CD8-positive, alpha-beta memory T cell (primary cell): ENCODE measurements at regions not wholly inside any gene's neighbourhood (a gene's known extent, or its start where the extent isn't known, plus 50 kb on each side); places are given as distances from the start of the nearest gene placed in this dataset.

Source experiments
- CTCF ChIA-PET: fragments of 350-600 bp; sonication (Branson Sonifier 250); formaldehyde crosslinking; loops from one replicate; lab custom pipeline; 2021; ENCODE audit warnings: antibody characterized with exemption; lab: Charles Lee
- POLR2A ChIA-PET: fragments of 350-600 bp; sonication (Branson Sonifier 250); formaldehyde crosslinking; loops from one replicate; lab custom pipeline; 2021; ENCODE audit warnings: antibody characterized with exemption; lab: Charles Lee
- DNase-seq, 5 donors: peaks; one replicate each; pipeline versions ENCODE4 v3.0.0 to v3.0.0-alpha.2; 2020 to 2022; ENCODE audit warnings: mixed read lengths in 1 of 5
- H3K27ac ChIP-seq: one replicate; pipeline ENCODE4 v1.7.0; 2013; ENCODE audit warnings: low read depth, mild to moderate bottlenecking, low read length, moderate library complexity
- H3K27me3 ChIP-seq: 2 replicates; pipeline ENCODE4 v1.7.0; 2013; ENCODE audit warnings: low read length, mild to moderate bottlenecking; ENCODE audit not compliant: insufficient read depth, poor library complexity, severe bottlenecking
- H3K36me3 ChIP-seq: 2 replicates; pipeline ENCODE4 v1.7.0; 2013; ENCODE audit warnings: mild to moderate bottlenecking, low read length, moderate library complexity; ENCODE audit not compliant: insufficient read depth
- H3K4me1 ChIP-seq: 2 replicates; pipeline ENCODE4 v1.7.0; 2013; ENCODE audit warnings: mild to moderate bottlenecking, low read length, moderate library complexity; ENCODE audit not compliant: insufficient read depth
- H3K4me3 ChIP-seq: 2 replicates; pipeline ENCODE4 v1.7.0; 2013; ENCODE audit warnings: mild to moderate bottlenecking, low read length
- H3K9me3 ChIP-seq: 2 replicates; pipeline ENCODE4 v1.7.0; 2013; ENCODE audit warnings: mild to moderate bottlenecking, low read length
- H3K27ac Mint-ChIP-seq, 8 donors: one replicate each; pipeline ENCODE4 v1.8.0; 2020 to 2021; ENCODE audit warnings: mixed read lengths in 8 of 8, mild to moderate bottlenecking in 6 of 8, inconsistent platforms in 3 of 8, moderate library complexity in 3 of 8
- H3K27me3 Mint-ChIP-seq, 2 donors: one replicate each; pipeline ENCODE4 v1.8.0; 2020 to 2021; ENCODE audit warnings: mixed read lengths in 2 of 2, mild to moderate bottlenecking in 1 of 2, moderate library complexity in 1 of 2
- H3K36me3 Mint-ChIP-seq, 3 donors: one replicate each; pipeline ENCODE4 v1.8.0; 2020 to 2021; ENCODE audit warnings: mixed read lengths in 3 of 3, inconsistent platforms in 1 of 3, mild to moderate bottlenecking in 1 of 3
- H3K4me1 Mint-ChIP-seq, 3 donors: one replicate each; pipeline ENCODE4 v1.8.0; 2020 to 2021; ENCODE audit warnings: mixed read lengths in 3 of 3, inconsistent platforms in 1 of 3, mild to moderate bottlenecking in 1 of 3
- H3K4me3 Mint-ChIP-seq, 7 donors: one replicate each; pipeline ENCODE4 v1.8.0; 2020 to 2021; ENCODE audit warnings: mixed read lengths in 7 of 7, mild to moderate bottlenecking in 6 of 7, moderate library complexity in 4 of 7, inconsistent platforms in 2 of 7
- H3K9me3 Mint-ChIP-seq, 5 donors: one replicate each; pipeline ENCODE4 v1.8.0; 2020 to 2022; ENCODE audit warnings: mixed read lengths in 5 of 5, mild to moderate bottlenecking in 3 of 5, moderate library complexity in 2 of 5, inconsistent platforms in 1 of 5

DNA sequence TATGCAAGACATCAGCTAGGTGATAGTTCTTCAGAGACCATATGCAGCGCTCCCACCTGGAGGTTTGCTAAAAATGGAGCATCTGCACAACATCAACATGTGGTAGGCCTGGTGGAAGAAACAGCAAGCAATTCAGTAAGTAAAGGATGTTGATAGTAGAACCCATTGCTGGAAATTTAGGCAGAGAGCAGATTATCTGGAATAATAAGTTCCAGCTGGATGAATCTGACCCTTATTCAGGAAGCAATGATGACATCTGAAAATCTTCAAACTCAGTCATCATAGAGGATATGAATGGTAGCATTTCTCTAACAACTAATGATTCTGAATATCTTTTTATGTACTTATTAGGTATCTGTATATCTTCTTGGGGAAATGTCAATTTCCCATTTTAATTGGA lies 225.2 kb upstream of the ANO3 start:
- no peak overlapping the region for H3K4me3 Mint-ChIP-seq

GRCh38 chr11:26109658-26110368 lies 222.1 kb upstream of the ANO3 start:
- no peaks in the 10 kb centered on the region for H3K4me1 ChIP-seq
- no peaks in the 10 kb centered on the region for H3K27me3 Mint-ChIP-seq
- H3K4me3 Mint-ChIP-seq = no peak overlapping the region
- H3K27me3 ChIP-seq = no peaks in the 10 kb centered on the region
- H3K36me3 Mint-ChIP-seq = no peaks in the 10 kb centered on the region
- CTCF ChIA-PET = no interaction called here
- no peak overlapping the region for H3K27ac ChIP-seq
- H3K27ac Mint-ChIP-seq = no peak overlapping the region
- no peaks in the 10 kb centered on the region for H3K4me1 Mint-ChIP-seq
- H3K9me3 Mint-ChIP-seq = peaks cover 7 to 16% (median 13%) of the 10 kb centered on the region in 5 donors
- POLR2A ChIA-PET = no interaction called here
- DNase-seq = no peak
- H3K36me3 ChIP-seq = no peaks in the 10 kb centered on the region
- no peak overlapping the region for H3K4me3 ChIP-seq
- no peaks in the 10 kb centered on the region for H3K9me3 ChIP-seq

More for the DNA sequence above, 225.2 kb upstream of the ANO3 start:
- CTCF ChIA-PET = no interaction called here
- H3K9me3 Mint-ChIP-seq = peaks cover 8 to 16% (median 13%) of the 10 kb centered on the region in 5 donors
- no peaks in the 10 kb centered on the region for H3K4me1 Mint-ChIP-seq
- Histone ChIP-seq H3K9me3 (no peaks in the 10 kb centered on the region), H3K36me3 (no peaks in the 10 kb centered on the region), H3K4me3 (no peak overlapping the region), H3K27me3 (no peaks in the 10 kb centered on the region), H3K27ac (no peak overlapping the region), H3K4me1 (no peaks in the 10 kb centered on the region)
- DNase-seq = no peak
- no peaks in the 10 kb centered on the region for H3K36me3 Mint-ChIP-seq
- POLR2A ChIA-PET = no interaction called here
- H3K27ac Mint-ChIP-seq = no peak overlapping the region
- no peaks in the 10 kb centered on the region for H3K27me3 Mint-ChIP-seq

DNA sequence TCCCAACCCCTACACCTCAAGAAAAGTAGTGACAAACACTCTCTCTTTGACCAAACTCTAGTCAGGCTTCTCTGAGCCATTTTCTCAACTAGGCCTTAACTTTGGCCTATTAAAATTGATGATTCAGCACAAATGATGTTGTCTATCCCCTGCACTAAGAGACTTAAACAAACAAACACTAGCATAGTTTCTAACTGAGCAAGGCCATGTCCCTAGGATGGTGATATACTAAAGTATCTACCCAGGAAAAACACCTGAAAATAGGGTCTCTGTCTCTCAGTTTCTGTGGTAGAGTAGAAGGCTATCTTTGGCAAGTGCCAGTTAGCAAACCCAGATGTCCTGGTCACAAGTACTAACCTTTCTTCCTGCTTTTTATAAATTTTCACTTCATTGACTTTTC lies 219.7 kb upstream of the ANO3 start:
- CTCF ChIA-PET = no interaction called here
- no peak for DNase-seq

DNA sequence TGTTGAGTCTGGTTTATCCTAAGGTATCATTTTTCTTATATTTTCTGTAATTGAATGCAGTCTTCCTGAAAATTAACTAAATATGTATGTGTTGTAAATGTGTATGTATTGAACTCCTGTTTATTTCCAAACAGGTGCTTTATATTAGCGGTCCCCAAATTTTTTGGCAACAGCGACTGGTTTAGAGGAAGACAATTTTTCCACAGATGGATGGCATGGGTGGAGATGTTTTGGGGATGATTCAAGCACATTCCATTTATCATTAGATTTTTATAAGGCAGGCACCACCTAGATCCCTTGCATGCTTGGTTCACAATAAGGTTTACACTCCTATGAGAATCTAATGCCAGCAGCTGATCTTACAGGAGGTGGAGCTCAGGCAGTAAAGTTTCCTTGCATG lies 210.5 kb upstream of the ANO3 start:
- H3K27me3 ChIP-seq = no peaks in the 10 kb centered on the region
- Mint-ChIP-seq H3K27ac (no peak overlapping the region), H3K4me1 (no peaks in the 10 kb centered on the region), H3K9me3 (peaks cover 0 to 17% (median 7%) of the 10 kb centered on the region in 5 donors), H3K36me3 (no peaks in the 10 kb centered on the region), H3K4me3 (no peak overlapping the region), H3K27me3 (no peaks in the 10 kb centered on the region)
- H3K4me1 ChIP-seq = no peaks in the 10 kb centered on the region
- no peak for DNase-seq
- no peaks in the 10 kb centered on the region for H3K9me3 ChIP-seq
- ChIA-PET CTCF (no interaction called here), POLR2A (no interaction called here)
- H3K36me3 ChIP-seq = no peaks in the 10 kb centered on the region
- H3K27ac ChIP-seq = no peak overlapping the region
- H3K4me3 ChIP-seq = no peak overlapping the region

More for the DNA sequence above, 219.7 kb upstream of the ANO3 start:
- Mint-ChIP-seq H3K27ac (no peak overlapping the region), H3K27me3 (no peaks in the 10 kb centered on the region), H3K36me3 (no peaks in the 10 kb centered on the region), H3K9me3 (peaks cover 2 to 19% (median 13%) of the 10 kb centered on the region in 5 donors), H3K4me1 (no peaks in the 10 kb centered on the region), H3K4me3 (no peak overlapping the region)
- Histone ChIP-seq H3K27ac (no peak overlapping the region), H3K36me3 (no peaks in the 10 kb centered on the region), H3K4me1 (no peaks in the 10 kb centered on the region), H3K9me3 (no peaks in the 10 kb centered on the region), H3K4me3 (no peak overlapping the region), H3K27me3 (no peaks in the 10 kb centered on the region)
- POLR2A ChIA-PET = no interaction called here

DNA sequence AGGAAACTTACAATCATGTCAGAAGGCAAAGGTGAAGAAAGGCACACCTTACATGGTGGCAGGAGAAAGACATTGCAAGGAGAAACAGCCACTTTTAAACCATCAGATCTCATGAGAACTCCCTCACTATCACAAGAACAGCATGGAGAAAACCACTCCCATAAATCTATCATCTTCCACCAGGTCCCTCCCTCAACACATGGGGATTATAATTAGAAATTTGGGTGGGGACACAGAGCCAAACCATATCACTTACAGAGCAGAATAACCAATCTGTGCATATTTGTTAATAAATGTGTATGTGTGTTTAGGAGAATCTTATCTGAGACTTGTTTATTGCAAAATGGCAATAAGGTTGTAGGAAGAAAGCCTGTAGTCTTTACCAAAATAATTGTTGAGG lies 205.2 kb upstream of the ANO3 start:
- no peak overlapping the region for H3K4me3 Mint-ChIP-seq
- H3K27ac Mint-ChIP-seq = no peak overlapping the region
- POLR2A ChIA-PET = no interaction called here
- no peaks in the 10 kb centered on the region for H3K9me3 ChIP-seq
- no peaks in the 10 kb centered on the region for H3K36me3 ChIP-seq
- H3K9me3 Mint-ChIP-seq = peaks cover 4 to 26% (median 10%) of the 10 kb centered on the region in 5 donors
- no peaks in the 10 kb centered on the region for H3K27me3 Mint-ChIP-seq
- no peaks in the 10 kb centered on the region for H3K4me1 Mint-ChIP-seq
- H3K4me1 ChIP-seq = no peaks in the 10 kb centered on the region
- CTCF ChIA-PET = no interaction called here
- H3K27ac ChIP-seq = no peak overlapping the region
- H3K36me3 Mint-ChIP-seq = peaks cover 0 to 1% (median 0%) of the 10 kb centered on the region in 3 donors
- H3K27me3 ChIP-seq = no peaks in the 10 kb centered on the region
- no peak overlapping the region for H3K4me3 ChIP-seq
- no peak for DNase-seq

DNA sequence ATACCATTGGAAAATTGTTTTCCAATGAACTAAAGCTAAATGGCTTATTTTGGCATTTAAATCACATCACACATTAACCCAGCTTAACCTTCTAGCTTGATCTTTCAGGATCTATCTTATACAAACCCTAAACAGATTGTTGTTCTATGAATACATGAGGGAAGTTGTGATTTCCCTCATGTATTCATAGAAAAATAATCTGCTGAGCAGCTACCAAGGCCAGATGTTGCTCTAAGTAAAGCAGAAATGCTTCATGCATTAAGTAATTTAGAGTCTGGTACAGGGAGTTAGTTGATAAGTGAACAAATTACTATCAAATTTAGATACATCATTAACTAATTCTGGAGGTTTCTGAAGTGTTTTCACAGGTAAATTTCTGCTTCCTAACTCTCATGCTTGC lies 204.6 kb upstream of the ANO3 start:
- CTCF ChIA-PET = no interaction called here

GRCh38 chr11:26131406-26131805 lies 200.5 kb upstream of the ANO3 start:
- H3K27ac Mint-ChIP-seq = no peak overlapping the region
- peaks cover 4 to 25% (median 5%) of the 10 kb centered on the region in 5 donors for H3K9me3 Mint-ChIP-seq
- H3K4me3 ChIP-seq = no peak overlapping the region
- H3K27ac ChIP-seq = no peak overlapping the region
- no peaks in the 10 kb centered on the region for H3K4me1 ChIP-seq
- H3K27me3 ChIP-seq = no peaks in the 10 kb centered on the region
- CTCF ChIA-PET = no interaction called here
- no peaks in the 10 kb centered on the region for H3K4me1 Mint-ChIP-seq
- no peak for DNase-seq
- H3K4me3 Mint-ChIP-seq = no peak overlapping the region
- POLR2A ChIA-PET = no interaction called here
- H3K36me3 ChIP-seq = no peaks in the 10 kb centered on the region
- H3K36me3 Mint-ChIP-seq = peaks cover 0 to 1% (median 0%) of the 10 kb centered on the region in 3 donors
- H3K9me3 ChIP-seq = no peaks in the 10 kb centered on the region
- H3K27me3 Mint-ChIP-seq = no peaks in the 10 kb centered on the region

More for the DNA sequence above, 204.6 kb upstream of the ANO3 start:
- H3K36me3 Mint-ChIP-seq = peaks cover 0 to 1% (median 0%) of the 10 kb centered on the region in 3 donors
- Histone ChIP-seq H3K4me3 (no peak overlapping the region), H3K9me3 (no peaks in the 10 kb centered on the region), H3K36me3 (no peaks in the 10 kb centered on the region), H3K4me1 (no peaks in the 10 kb centered on the region), H3K27ac (no peak overlapping the region), H3K27me3 (no peaks in the 10 kb centered on the region)
- H3K27ac Mint-ChIP-seq = no peak overlapping the region
- no peak for DNase-seq
- H3K4me3 Mint-ChIP-seq = no peak overlapping the region
- H3K27me3 Mint-ChIP-seq = no peaks in the 10 kb centered on the region
- H3K9me3 Mint-ChIP-seq = peaks cover 4 to 26% (median 7%) of the 10 kb centered on the region in 5 donors
- H3K4me1 Mint-ChIP-seq = no peaks in the 10 kb centered on the region
- POLR2A ChIA-PET = no interaction called here

- no peaks in the 10 kb centered on the region for H3K27me3 ChIP-seq
- H3K27ac ChIP-seq = no peak overlapping the region
- Mint-ChIP-seq H3K27ac (no peak overlapping the region), H3K4me1 (no peaks in the 10 kb centered on the region), H3K4me3 (no peak overlapping the region), H3K9me3 (peaks cover 0 to 30% (median 4%) of the 10 kb centered on the region in 5 donors), H3K36me3 (no peaks in the 10 kb centered on the region), H3K27me3 (no peaks in the 10 kb centered on the region)
- no peaks in the 10 kb centered on the region for H3K36me3 ChIP-seq
- ChIA-PET CTCF (no interaction called here), POLR2A (no interaction called here)
- H3K4me1 ChIP-seq = no peaks in the 10 kb centered on the region
- H3K9me3 ChIP-seq = no peaks in the 10 kb centered on the region
- no peak overlapping the region for H3K4me3 ChIP-seq
- no peak for DNase-seq
Observed at GRCh38 chr11:26134053-26134452, 197.9 kb upstream of the ANO3 start.
